ENCODE measurements at regions not wholly inside any gene's neighbourhood (a gene's known extent, or its start where the extent isn't known, plus 50 kb on each side); places are given as distances from the start of the nearest gene placed in this dataset.

DNA sequence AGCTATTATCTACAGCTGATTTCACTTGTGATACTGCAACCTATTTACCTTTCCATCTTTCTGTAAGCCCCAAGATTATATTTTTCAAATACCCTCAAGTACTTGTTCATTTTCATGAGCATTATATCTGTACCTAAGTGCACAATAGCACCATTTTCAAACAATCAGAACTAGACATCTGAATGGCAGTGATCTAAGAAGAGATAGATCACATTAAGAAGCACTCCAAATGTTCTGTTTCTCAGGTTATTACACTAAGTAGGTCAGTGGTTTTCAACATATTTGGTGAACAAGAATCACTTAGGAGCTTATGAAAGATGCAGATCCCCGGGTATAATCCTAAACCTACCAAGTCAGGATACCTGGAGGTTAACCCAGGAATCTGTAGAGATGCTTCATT lies 872.7 kb downstream of the DCDC2C start:
- Histone ChIP-seq H3K27me3 (no peaks in the 10 kb centered on the region), H3K36me3 (no peaks in the 10 kb centered on the region), H3K27ac (no peak overlapping the region), H3K9me3 (no peaks in the 10 kb centered on the region), H3K4me3 (no peak overlapping the region), H3K4me1 (no peaks in the 10 kb centered on the region)
- DNase-seq = no peak
- TF ChIP-seq, protein P1, sequence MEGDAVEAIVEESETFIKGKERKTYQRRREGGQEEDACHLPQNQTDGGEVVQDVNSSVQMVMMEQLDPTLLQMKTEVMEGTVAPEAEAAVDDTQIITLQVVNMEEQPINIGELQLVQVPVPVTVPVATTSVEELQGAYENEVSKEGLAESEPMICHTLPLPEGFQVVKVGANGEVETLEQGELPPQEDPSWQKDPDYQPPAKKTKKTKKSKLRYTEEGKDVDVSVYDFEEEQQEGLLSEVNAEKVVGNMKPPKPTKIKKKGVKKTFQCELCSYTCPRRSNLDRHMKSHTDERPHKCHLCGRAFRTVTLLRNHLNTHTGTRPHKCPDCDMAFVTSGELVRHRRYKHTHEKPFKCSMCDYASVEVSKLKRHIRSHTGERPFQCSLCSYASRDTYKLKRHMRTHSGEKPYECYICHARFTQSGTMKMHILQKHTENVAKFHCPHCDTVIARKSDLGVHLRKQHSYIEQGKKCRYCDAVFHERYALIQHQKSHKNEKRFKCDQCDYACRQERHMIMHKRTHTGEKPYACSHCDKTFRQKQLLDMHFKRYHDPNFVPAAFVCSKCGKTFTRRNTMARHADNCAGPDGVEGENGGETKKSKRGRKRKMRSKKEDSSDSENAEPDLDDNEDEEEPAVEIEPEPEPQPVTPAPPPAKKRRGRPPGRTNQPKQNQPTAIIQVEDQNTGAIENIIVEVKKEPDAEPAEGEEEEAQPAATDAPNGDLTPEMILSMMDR (IDR thresholded peaks at IDR 0.05) = no peak
- ATAC-seq = no peak
- intact Hi-C loops (cut with DNase I) = no loop called here

DNA sequence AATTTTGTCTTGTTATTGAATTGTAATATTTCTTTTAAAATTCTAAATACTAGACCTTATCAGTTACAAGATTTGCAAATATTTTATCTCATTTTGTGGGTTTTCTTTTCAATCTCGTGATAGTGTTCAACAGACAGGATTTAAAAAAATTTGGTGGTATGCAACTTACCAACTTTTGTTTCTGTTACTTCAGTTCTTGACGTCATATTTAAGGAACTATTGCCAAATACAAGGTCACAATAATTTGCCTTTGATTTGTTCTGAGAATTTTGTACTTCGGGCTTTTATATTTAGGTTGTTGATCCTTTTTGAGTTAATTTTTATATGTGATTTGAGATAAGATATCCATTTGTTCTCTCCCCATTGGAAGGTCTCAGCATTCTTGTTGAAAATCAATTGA lies 876.6 kb downstream of the DCDC2C start:
- ATAC-seq (no peak), DNase-seq (no peak)
- Histone ChIP-seq H3K36me3 (no peaks in the 10 kb centered on the region), H3K9me3 (no peaks in the 10 kb centered on the region), H3K27ac (no peak overlapping the region), H3K4me1 (no peaks in the 10 kb centered on the region), H3K4me3 (no peak overlapping the region), H3K27me3 (no peaks in the 10 kb centered on the region)
- TF ChIP-seq, protein P1 (IDR thresholded peaks at IDR 0.05) = no peak
- intact Hi-C loops (cut with DNase I) = no loop called here

DNA sequence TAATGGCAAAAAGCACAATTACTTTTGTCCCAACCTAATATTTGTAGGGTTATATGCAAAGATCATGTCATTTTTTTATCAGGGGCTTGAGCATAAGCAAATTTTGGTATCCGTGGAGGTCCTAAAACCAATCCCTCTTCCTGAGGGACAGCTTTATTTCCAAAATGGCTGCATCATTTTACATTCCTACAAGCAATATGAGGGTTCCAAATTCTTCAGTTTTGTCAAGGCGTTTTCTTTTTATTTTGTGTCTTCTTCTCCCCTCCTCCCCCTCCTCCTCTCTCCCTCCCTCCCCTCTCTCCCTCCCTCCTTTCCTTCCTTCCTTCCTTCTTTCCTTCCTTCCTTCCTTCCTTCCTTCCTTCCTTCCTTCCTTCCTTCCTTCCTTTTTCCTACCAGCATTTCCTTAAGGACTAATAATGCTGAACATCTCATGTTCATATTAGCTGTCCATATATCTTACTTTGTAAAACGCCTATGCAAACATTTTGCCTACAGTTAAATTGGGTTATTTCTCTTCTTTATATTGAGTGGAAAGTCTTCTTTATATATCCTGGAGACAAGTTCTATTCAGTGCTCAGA lies 881.8 kb downstream of the DCDC2C start:
- H3K9me3 ChIP-seq = no peaks in the 10 kb centered on the region
- H3K4me1 ChIP-seq = no peaks in the 10 kb centered on the region
- intact Hi-C loops (cut with DNase I) = no loop called here
- TF ChIP-seq, protein P1 (IDR thresholded peaks at IDR 0.05) = no peak
- DNase-seq = no peak
- no peak for ATAC-seq
- no peaks in the 10 kb centered on the region for H3K27me3 ChIP-seq
- H3K27ac ChIP-seq = no peak overlapping the region
- H3K4me3 ChIP-seq = no peak overlapping the region
- H3K36me3 ChIP-seq = no peaks in the 10 kb centered on the region

DNA sequence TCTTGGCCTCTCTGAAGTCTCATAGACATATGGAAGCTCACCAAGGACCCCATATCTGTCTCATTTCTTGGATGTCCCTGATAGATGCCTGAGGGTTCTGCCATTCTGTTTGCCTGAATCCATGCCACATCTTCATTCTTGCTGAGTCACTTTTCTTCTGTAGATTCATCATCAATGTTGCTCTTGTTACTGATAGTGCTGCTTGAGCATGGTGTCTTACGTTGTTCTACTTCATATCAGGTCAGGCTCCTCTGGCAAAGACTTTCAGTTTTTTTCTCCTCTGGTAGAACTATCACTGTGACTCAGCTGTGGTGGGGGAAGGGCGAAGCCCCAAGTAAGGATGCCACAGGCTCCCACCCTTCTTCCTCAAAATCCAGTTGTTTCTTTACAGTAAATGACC lies 885.2 kb downstream of the DCDC2C start:
- H3K27ac ChIP-seq = no peak overlapping the region
- TF ChIP-seq, protein P1 (IDR thresholded peaks at IDR 0.05) = no peak
- H3K4me1 ChIP-seq = no peaks in the 10 kb centered on the region
- intact Hi-C loops (cut with DNase I) = no loop called here
- ATAC-seq = no peak
- no peaks in the 10 kb centered on the region for H3K27me3 ChIP-seq
- no peaks in the 10 kb centered on the region for H3K9me3 ChIP-seq
- no peak for DNase-seq
- H3K36me3 ChIP-seq = no peaks in the 10 kb centered on the region
- no peak overlapping the region for H3K4me3 ChIP-seq

DNA sequence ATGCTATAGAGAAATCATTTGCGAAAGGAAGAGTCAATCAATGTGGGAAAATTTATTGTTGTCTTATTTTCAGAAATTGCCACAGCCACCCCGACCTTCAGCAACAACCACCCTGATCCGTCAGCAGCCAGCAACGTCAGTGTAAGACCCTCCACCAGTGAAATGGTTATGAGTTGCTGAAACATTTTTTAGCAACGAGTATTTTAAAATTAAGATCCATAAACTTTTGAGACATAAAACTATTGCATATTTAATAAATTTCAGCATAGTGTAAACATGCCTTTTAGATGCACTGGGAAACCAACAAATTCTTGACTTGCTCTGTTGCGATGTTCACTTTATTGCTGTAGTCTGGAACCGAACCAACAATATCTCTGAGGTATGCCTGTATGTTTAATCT lies 887.9 kb downstream of the DCDC2C start:
- H3K27ac ChIP-seq = no peak overlapping the region
- intact Hi-C loops (cut with DNase I) = no loop called here
- ATAC-seq (no peak), DNase-seq (no peak)
- no peaks in the 10 kb centered on the region for H3K27me3 ChIP-seq
- no peaks in the 10 kb centered on the region for H3K4me1 ChIP-seq
- no peak overlapping the region for H3K4me3 ChIP-seq
- H3K9me3 ChIP-seq = no peaks in the 10 kb centered on the region
- TF ChIP-seq, protein P1 (IDR thresholded peaks at IDR 0.05) = no peak
- no peaks in the 10 kb centered on the region for H3K36me3 ChIP-seq

DNA sequence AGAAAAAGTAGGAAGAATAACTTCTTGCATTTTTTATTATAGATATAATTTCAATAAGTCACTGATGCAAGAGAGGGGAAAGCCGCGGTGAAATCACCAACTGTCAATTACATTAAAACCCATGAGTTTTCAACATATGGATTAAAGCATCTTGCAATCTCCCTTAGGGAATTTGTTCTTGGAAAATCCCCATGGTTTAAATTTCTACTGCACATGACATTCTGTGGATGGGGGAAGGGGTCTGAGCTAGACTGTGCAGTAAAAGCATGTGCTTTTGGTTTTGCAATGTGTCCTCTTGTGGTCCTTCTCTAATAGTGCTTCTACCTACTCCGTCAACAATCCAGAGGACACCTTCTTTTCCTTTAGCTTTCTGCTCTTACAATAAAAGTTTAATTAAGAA lies 894.0 kb downstream of the DCDC2C start:
- H3K36me3 ChIP-seq = no peaks in the 10 kb centered on the region
- TF ChIP-seq, protein P1 (IDR thresholded peaks at IDR 0.05) = no peak
- H3K4me3 ChIP-seq = no peak overlapping the region
- DNase-seq = no peak
- no peak for ATAC-seq
- intact Hi-C loops (cut with DNase I) = no loop called here
- no peak overlapping the region for H3K27ac ChIP-seq
- no peaks in the 10 kb centered on the region for H3K9me3 ChIP-seq
- no peaks in the 10 kb centered on the region for H3K27me3 ChIP-seq
- H3K4me1 ChIP-seq = no peaks in the 10 kb centered on the region

Data from upper lobe of right lung (tissue), 1 donor.